GM11168 (cell line): ENCODE measurements at regions not wholly inside any gene's neighbourhood (a gene's known extent, or its start where the extent isn't known, plus 50 kb on each side); places are given as distances from the start of the nearest gene placed in this dataset.
"Not testable (repeated sequence)": the region's sequence is repeated elsewhere in the genome, so short reads cannot be mapped to it uniquely, and the experiment has no call there.

ENCODE experiments used
- in situ Hi-C: fragments of 300-500 bp; cut with MboI; formaldehyde crosslinking; loops from one replicate; pipeline ENCODE4 v1.12.0; 2022; ENCODE audit warnings: low sequenced_read_pairs; ENCODE audit not compliant: unreplicated experiment

GRCh38 chr16:10232757-10233156 lies 50.5 kb upstream of the GRIN2A start:
- in situ Hi-C loops: no loop called here

GRCh38 chr16:10239640-10240039 lies 57.4 kb upstream of the GRIN2A start:
- in situ Hi-C loops: no loop called here

GRCh38 chr16:10240854-10241613 lies 58.8 kb upstream of the GRIN2A start:
- in situ Hi-C loops: no loop called here

- in situ Hi-C loops: no loop called here
Measured at GRCh38 chr16:10242097-10242496, 59.9 kb upstream of the GRIN2A start.

- in situ Hi-C loops: no loop called here
Measured at GRCh38 chr16:10242916-10243315, 60.7 kb upstream of the GRIN2A start.

GRCh38 chr16:10245002-10245401 lies 62.8 kb upstream of the GRIN2A start:
- in situ Hi-C loops: loop anchor here (5.0 kb wide), 1 partner anchor 492 kb away; no protein-coding TSS in a partner anchor

GRCh38 chr16:10250137-10250828 lies 68.1 kb upstream of the GRIN2A start:
- in situ Hi-C loops: no loop called here

- in situ Hi-C loops: no loop called here
Measured at GRCh38 chr16:10252155-10252554, 69.9 kb upstream of the GRIN2A start.

- in situ Hi-C loops: no loop called here
Measured at GRCh38 chr16:10253409-10253808, 71.2 kb upstream of the GRIN2A start.

- in situ Hi-C loops: loop anchor here (5.0 kb wide), 1 partner anchor 252 kb away; no protein-coding TSS in a partner anchor
Measured at GRCh38 chr16:10255728-10256127, 73.5 kb upstream of the GRIN2A start.

- in situ Hi-C loops: loop anchor here (5.0 kb wide), 1 partner anchor 250 kb away; no protein-coding TSS in a partner anchor
Measured at GRCh38 chr16:10256784-10257641, 74.8 kb upstream of the GRIN2A start.

- in situ Hi-C loops: loop anchor here (5.0 kb wide), 1 partner anchor 250 kb away; no protein-coding TSS in a partner anchor
Measured at GRCh38 chr16:10257642-10258251, 75.5 kb upstream of the GRIN2A start.

- in situ Hi-C loops: loop anchor here (5.0 kb wide), 1 partner anchor 248 kb away; no protein-coding TSS in a partner anchor
Measured at GRCh38 chr16:10258930-10259603, 76.8 kb upstream of the GRIN2A start.

GRCh38 chr16:10261077-10261476 lies 78.8 kb upstream of the GRIN2A start:
- in situ Hi-C loops: no loop called here

- in situ Hi-C loops: not testable (repeated sequence)
Measured at GRCh38 chr16:10261526-10261925, 79.3 kb upstream of the GRIN2A start.

GRCh38 chr16:10262377-10263132 lies 80.3 kb upstream of the GRIN2A start:
- in situ Hi-C loops: no loop called here

- in situ Hi-C loops: loop anchor here (5.0 kb wide), 1 partner anchor 46 kb away; no protein-coding TSS in a partner anchor
Measured at GRCh38 chr16:10265770-10266615, 83.8 kb upstream of the GRIN2A start.

- in situ Hi-C loops: loop anchor here (5.0 kb wide), 1 partner anchor 45 kb away; no protein-coding TSS in a partner anchor
Measured at GRCh38 chr16:10266809-10267208, 84.6 kb upstream of the GRIN2A start.
